DMS153 (cell line): ENCODE measurements at regions not wholly inside any gene's neighbourhood (a gene's known extent, or its start where the extent isn't known, plus 50 kb on each side); places are given as distances from the start of the nearest gene placed in this dataset.
"Not testable (repeated sequence)": the region's sequence is repeated elsewhere in the genome, so short reads cannot be mapped to it uniquely, and the experiment has no call there.

Experiments used
- DNase-seq: peaks from one replicate; lab custom pipeline; 2025; lab: John Stamatoyannopoulos, UW

- no peak for DNase-seq
Measured at GRCh38 chr1:194014014-194014413, 827.6 kb upstream of the B3GALT2 start.

GRCh38 chr1:194013561-194013960, 827.1 kb upstream of the B3GALT2 start:
- DNase-seq, result no peak

- DNase-seq, result peak; percentile 9
Measured at GRCh38 chr1:194004146-194004545, 817.7 kb upstream of the B3GALT2 start.

GRCh38 chr1:194001726-194002350, 815.4 kb upstream of the B3GALT2 start:
- not testable (repeated sequence) for DNase-seq

GRCh38 chr1:193988885-193989284, 802.5 kb upstream of the B3GALT2 start:
- no peak for DNase-seq

- DNase-seq, result no peak
Measured at GRCh38 chr1:193979219-193979618, 792.8 kb upstream of the B3GALT2 start.

GRCh38 chr1:193974286-193974798, 787.9 kb upstream of the B3GALT2 start:
- no peak for DNase-seq

- no peak for DNase-seq
Measured at GRCh38 chr1:193973428-193973827, 787.0 kb upstream of the B3GALT2 start.

- peak; percentile 18 for DNase-seq
Measured at GRCh38 chr1:193971595-193971994, 785.2 kb upstream of the B3GALT2 start.

GRCh38 chr1:193960499-193960898, 774.1 kb upstream of the B3GALT2 start:
- no peak for DNase-seq

GRCh38 chr1:193960040-193960439, 773.6 kb upstream of the B3GALT2 start:
- DNase-seq, result no peak

GRCh38 chr1:193957556-193958095, 771.2 kb upstream of the B3GALT2 start:
- no peak for DNase-seq

- no peak for DNase-seq
Measured at GRCh38 chr1:193952778-193953374, 766.5 kb upstream of the B3GALT2 start.

- no peak for DNase-seq
Measured at GRCh38 chr1:193951984-193952383, 765.6 kb upstream of the B3GALT2 start.

GRCh38 chr1:193944454-193944853, 758.0 kb upstream of the B3GALT2 start:
- no peak for DNase-seq

GRCh38 chr1:193940176-193940575, 753.8 kb upstream of the B3GALT2 start:
- no peak for DNase-seq

GRCh38 chr1:193939585-193939984, 753.2 kb upstream of the B3GALT2 start:
- no peak for DNase-seq

GRCh38 chr1:193937308-193937707, 750.9 kb upstream of the B3GALT2 start:
- no peak for DNase-seq

- no peak for DNase-seq
Measured at GRCh38 chr1:193932979-193933378, 746.6 kb upstream of the B3GALT2 start.

- no peak for DNase-seq
Measured at GRCh38 chr1:193931356-193931755, 744.9 kb upstream of the B3GALT2 start.

GRCh38 chr1:193929374-193930033, 743.1 kb upstream of the B3GALT2 start:
- DNase-seq, result no peak

- no peak for DNase-seq
Measured at GRCh38 chr1:193927550-193927949, 741.1 kb upstream of the B3GALT2 start.

GRCh38 chr1:193926956-193927355, 740.5 kb upstream of the B3GALT2 start:
- DNase-seq, result no peak
